HCT116 (cell line): ENCODE measurements at regions not wholly inside any gene's neighbourhood (a gene's known extent, or its start where the extent isn't known, plus 50 kb on each side); places are given as distances from the start of the nearest gene placed in this dataset.

Experiments
- ATAC-seq: fragments of 200-7000 bp; cut with Tn5 transposase; 2 replicates; pipeline ENCODE4 v1.9.1; 2020; ENCODE audit warnings: mild to moderate bottlenecking, moderate library complexity
- BruUV-seq: library from RNA; stranded (reverse); fragments of 400-500 nt; replicated peaks from 2 replicates; lab custom pipeline; 2021; lab: Mats Ljungman, UMichigan
- CTCF ChIA-PET: fragments of 300-600 bp; sonication (Branson Sonifier 250); formaldehyde crosslinking; loops from one replicate; lab custom pipeline; 2021; ENCODE audit warnings: antibody characterized with exemption; lab: Charles Lee
- POLR2A ChIA-PET: fragments of 300-600, 350-600 bp; sonication (Branson Sonifier 250); formaldehyde crosslinking; loops from one replicate; lab custom pipeline; 2021; ENCODE audit warnings: antibody characterized with exemption; lab: Charles Lee
- RAD21 ChIA-PET, 2 experiments: fragments of 300-600 bp; sonication (Branson Sonifier 250); formaldehyde crosslinking; loops; one replicate each; lab custom pipeline; 2023; ENCODE audit warnings: low total read pairs in 2 of 2; ENCODE audit not compliant: uncharacterized antibody in 2 of 2, unreplicated experiment in 2 of 2, low non-redundant PET in 1 of 2; lab: Charles Lee
- DNase-seq: peaks from one replicate; pipeline ENCODE4 v3.0.0-alpha.2; 2010; ENCODE audit warnings: low read depth, low spot score
- H2AFZ ChIP-seq: fragments of 200-600 bp; shearing (Covaris generic), sonication (generic); 2 replicates; pipeline ENCODE4 v1.6.1; 2017; ENCODE audit warnings: low read depth, mixed run types, mixed read lengths, antibody characterized with exemption, low read length; ENCODE audit not compliant: poor library complexity, severe bottlenecking
- H3K27ac ChIP-seq: 2 replicates; pipeline ENCODE4 v1.5.1; 2012; ENCODE audit warnings: low read depth, low read length
- H3K27me3 ChIP-seq: fragments of 200-600 bp; sonication (generic); 2 replicates; pipeline ENCODE4 v1.6.1; 2016; ENCODE audit warnings: mixed run types, low read length, mixed read lengths; ENCODE audit not compliant: insufficient read depth
- H3K36me3 ChIP-seq, 2 experiments: fragments of 200-500 bp in 1 of 2; fragments of 200-600 bp in 1 of 2; sonication (Bioruptor generic) in 1 of 2; sonication (generic) in 1 of 2; 2 replicates each; pipeline versions ENCODE4 v1.5.1 to v1.6.1; 2014 to 2016; ENCODE audit warnings: low read length in 2 of 2, inconsistent platforms in 1 of 2, mixed read lengths in 1 of 2, mixed run types in 1 of 2; ENCODE audit not compliant: insufficient read depth in 2 of 2, control insufficient read depth in 1 of 2
- H3K4me1 ChIP-seq, 2 experiments: fragments of 200-600 bp in 1 of 2; sonication (generic) in 1 of 2; 2 replicates each; pipeline versions ENCODE4 v1.5.1 to v1.6.1; 2012 to 2017; ENCODE audit warnings: low read length in 2 of 2, inconsistent platforms in 1 of 2, mild to moderate bottlenecking in 1 of 2, mixed read lengths in 1 of 2, mixed run types in 1 of 2, moderate library complexity in 1 of 2; ENCODE audit not compliant: insufficient read depth in 2 of 2, control insufficient read depth in 1 of 2
- H3K4me2 ChIP-seq: fragments of 200-600 bp; sonication (generic); 2 replicates; pipeline ENCODE4 v1.6.1; 2017; ENCODE audit warnings: mixed run types, low read length, mixed read lengths
- H3K4me3 ChIP-seq, 2 experiments: fragments of 200-600 bp in 1 of 2; sonication (generic) in 1 of 2; replicated peaks in 1 of 2; 2 replicates each; pipeline ENCODE4 v1.5.1; 2011 to 2016; ENCODE audit warnings: low read length in 2 of 2, control low read depth in 1 of 2, low read depth in 1 of 2, mild to moderate bottlenecking in 1 of 2, mixed read lengths in 1 of 2, mixed run types in 1 of 2
- H3K79me2 ChIP-seq: fragments of 200-600 bp; sonication (generic); 2 replicates; pipeline ENCODE4 v1.6.1; 2017; ENCODE audit warnings: mild to moderate bottlenecking, mixed run types, low read length, moderate library complexity, mixed read lengths; ENCODE audit not compliant: insufficient read depth
- H3K9ac ChIP-seq: fragments of 200-600 bp; sonication (generic); 2 replicates; pipeline ENCODE4 v1.6.1; 2016; ENCODE audit warnings: low read length, mixed read lengths
- H3K9me2 ChIP-seq: fragments of 200-600 bp; sonication (generic), shearing (Covaris generic); 2 replicates; pipeline ENCODE4 v1.6.1; 2017; ENCODE audit warnings: mixed run types, mild to moderate bottlenecking, moderate library complexity; ENCODE audit not compliant: insufficient read depth
- H3K9me3 ChIP-seq, 2 experiments: fragments of 200-500 bp in 1 of 2; fragments of 200-600 bp in 1 of 2; sonication (Bioruptor generic) in 1 of 2; sonication (generic) in 1 of 2; 2 replicates each; pipeline ENCODE4 v1.6.1; 2014 to 2017; ENCODE audit warnings: low read length in 2 of 2, mixed read lengths in 2 of 2, inconsistent platforms in 1 of 2, low read depth in 1 of 2, mild to moderate bottlenecking in 1 of 2, mixed run types in 1 of 2, moderate library complexity in 1 of 2; ENCODE audit not compliant: control insufficient read depth in 1 of 2, insufficient read depth in 1 of 2
- H4K20me1 ChIP-seq: fragments of 200-600 bp; sonication (generic), shearing (Covaris generic); 2 replicates; pipeline ENCODE4 v1.6.1; 2017; ENCODE audit warnings: mixed run types, mild to moderate bottlenecking, moderate library complexity; ENCODE audit not compliant: insufficient read depth
- EZH2phosphoT487 ChIP-seq: fragments of 200-600 bp; IDR thresholded peaks from 2 replicates; pipeline ENCODE4 v1.6.1; 2018; ENCODE audit warnings: antibody characterized with exemption, borderline replicate concordance
- POLR2A ChIP-seq: IDR thresholded peaks from 2 replicates; pipeline ENCODE4 v1.7.0; 2011; ENCODE audit warnings: borderline replicate concordance; ENCODE audit not compliant: insufficient read depth, insufficient read length; ENCODE audit errors: extremely low read depth
- POLR2AphosphoS5 ChIP-seq: IDR thresholded peaks from 2 replicates; pipeline ENCODE4 v1.6.1; 2011; ENCODE audit warnings: mild to moderate bottlenecking, low read depth, low read length, moderate library complexity
- RAD21 ChIP-seq: IDR thresholded peaks from 2 replicates; pipeline ENCODE4 v1.6.1; 2012; ENCODE audit warnings: low read depth, mild to moderate bottlenecking
- REST ChIP-seq: IDR thresholded peaks from 2 replicates; pipeline ENCODE4 v1.6.1; 2012; ENCODE audit warnings: low read depth
- SIN3A ChIP-seq: IDR thresholded peaks from 2 replicates; pipeline ENCODE4 v1.6.1; 2012; ENCODE audit warnings: low read depth
- SRF ChIP-seq: IDR thresholded peaks from 2 replicates; pipeline ENCODE4 v1.6.1; 2012; ENCODE audit warnings: low read depth
- YY1 ChIP-seq: IDR thresholded peaks from 2 replicates; pipeline ENCODE4 v1.6.1; 2011; ENCODE audit warnings: low read length, low read depth, moderate library complexity, mild to moderate bottlenecking; ENCODE audit not compliant: insufficient replicate concordance; ENCODE audit errors: extremely low read depth
- ZBTB33 ChIP-seq: IDR thresholded peaks from 2 replicates; pipeline ENCODE4 v1.6.1; 2011; ENCODE audit warnings: mild to moderate bottlenecking, low read length, moderate library complexity; ENCODE audit not compliant: insufficient replicate concordance; ENCODE audit errors: extremely low read depth
- ZFX ChIP-seq: fragments of 450-650 bp; IDR thresholded peaks from 2 replicates; pipeline ENCODE4 v1.6.1; 2017
- ZNF274 ChIP-seq: fragments of 200-500 bp; sonication (Bioruptor generic); IDR thresholded peaks from 2 replicates; pipeline ENCODE4 v1.6.1; 2014; ENCODE audit warnings: mild to moderate bottlenecking, low read depth, low read length, inconsistent platforms
- intact Hi-C: fragments of 100-400 bp; cut with micrococcal nuclease; formaldehyde crosslinking; loops from 2 replicates; pipeline ENCODE4 v1.10.0; 2022
- TF ChIP-seq, protein P1 (sequence below): IDR thresholded peaks from 2 replicates; pipeline ENCODE4 v1.6.1; 2012

DNA sequence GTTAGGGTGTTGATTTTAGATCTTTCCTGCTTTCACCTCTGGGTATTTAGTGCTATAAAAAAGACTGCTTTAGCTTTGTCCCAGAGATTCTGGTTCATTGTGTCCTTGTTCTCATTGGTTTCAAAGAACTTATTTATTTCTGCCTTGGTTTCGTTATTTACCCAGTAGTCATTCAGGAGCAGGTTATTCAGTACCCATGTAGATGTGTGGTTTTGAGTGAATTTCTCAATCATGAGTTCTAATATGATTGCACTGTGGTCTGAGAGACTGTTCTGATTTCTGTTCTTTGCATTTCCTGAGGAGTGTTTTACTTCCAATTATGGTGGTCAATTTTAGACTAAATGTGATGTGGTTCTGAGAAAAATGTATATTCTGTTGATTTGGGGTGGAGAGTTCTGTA, 167.1 kb upstream of the KYNU start:
- no TSS peak for BruUV-seq

More for the DNA sequence above, 167.1 kb upstream of the KYNU start:
- no peak for TF ChIP-seq ZBTB33
- no peak for TF ChIP-seq SRF
- no peak for TF ChIP-seq SIN3A
- no peak for TF ChIP-seq EZH2phosphoT487
- TF ChIP-seq, protein P1, sequence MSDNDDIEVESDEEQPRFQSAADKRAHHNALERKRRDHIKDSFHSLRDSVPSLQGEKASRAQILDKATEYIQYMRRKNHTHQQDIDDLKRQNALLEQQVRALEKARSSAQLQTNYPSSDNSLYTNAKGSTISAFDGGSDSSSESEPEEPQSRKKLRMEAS, result no peak
- no peak for TF ChIP-seq REST
- no peak for TF ChIP-seq POLR2A
- TF ChIP-seq RAD21, result no peak
- TF ChIP-seq ZFX, result no peak
- no peak for TF ChIP-seq YY1
- TF ChIP-seq ZNF274, result no peak
- TF ChIP-seq POLR2AphosphoS5, result no peak
- ChIA-PET RAD21 (no interaction called here), POLR2A (no interaction called here), CTCF (no interaction called here)
- Histone ChIP-seq H3K36me3 (no peaks in the 10 kb centered on the region), H2AFZ (no peak overlapping the region), H3K4me1 (no peaks in the 10 kb centered on the region), H4K20me1 (no peaks in the 10 kb centered on the region), H3K27ac (no peak overlapping the region), H3K4me3 (no peak overlapping the region), H3K9me3 (no peaks in the 10 kb centered on the region), H3K79me2 (no peaks in the 10 kb centered on the region), H3K4me2 (no peak overlapping the region), H3K9ac (no peak overlapping the region), H3K9me2 (no peaks in the 10 kb centered on the region), H3K27me3 (no peaks in the 10 kb centered on the region)
- ATAC-seq (no peak), DNase-seq (no peak)
- intact Hi-C loops, result no loop called here
